IMR-90 (cell line): ENCODE measurements at regions not wholly inside any gene's neighbourhood (a gene's known extent, or its start where the extent isn't known, plus 50 kb on each side); places are given as distances from the start of the nearest gene placed in this dataset.

Source experiments
- ATAC-seq: fragments of 200-7000 bp; cut with Tn5 transposase; 2 replicates; pipeline ENCODE4 v1.9.1; 2020; ENCODE audit warnings: low read depth, mild to moderate bottlenecking, moderate library complexity
- BruUV-seq: library from RNA; stranded (reverse); fragments of 400-500 nt; replicated peaks from 2 replicates; lab custom pipeline; 2021; lab: Mats Ljungman, UMichigan
- CTCF ChIA-PET: fragments of 300-600 bp; formaldehyde crosslinking; extraction: SDS; loops from one replicate; lab custom pipeline; 2021; ENCODE audit warnings: antibody characterized with exemption; lab: Yijun Ruan, JAX
- POLR2A ChIA-PET: fragments of 300-600 bp; sonication (Branson Sonifier 250); formaldehyde crosslinking; loops from one replicate; lab custom pipeline; 2022; ENCODE audit warnings: antibody characterized with exemption; ENCODE audit not compliant: unreplicated experiment; lab: Charles Lee
- DNase-seq: peaks from one replicate; pipeline ENCODE4 v3.0.0; 2013
- H2AFZ ChIP-seq: replicated peaks from 2 replicates; pipeline ENCODE3; 2013; ENCODE audit warnings: low read length, mild to moderate bottlenecking; ENCODE audit not compliant: poor library complexity
- H2AK5ac ChIP-seq: 2 replicates; pipeline ENCODE4 v1.6.1; 2013; ENCODE audit warnings: low read depth, low read length, inconsistent platforms
- H2AK9ac ChIP-seq: replicated peaks from 2 replicates; pipeline ENCODE3; 2013; ENCODE audit warnings: mild to moderate bottlenecking, low read depth, low read length, moderate library complexity; ENCODE audit not compliant: poor library complexity
- H2BK120ac ChIP-seq: 2 replicates; pipeline ENCODE4 v1.6.1; 2013; ENCODE audit warnings: low read depth, low read length, inconsistent platforms
- H2BK15ac ChIP-seq: 3 replicates; pipeline ENCODE4 v1.6.1; 2013; ENCODE audit warnings: low read depth, low read length, inconsistent platforms
- H2BK20ac ChIP-seq: 2 replicates; pipeline ENCODE4 v1.6.1; 2013; ENCODE audit warnings: low read depth, mild to moderate bottlenecking, inconsistent platforms, low read length, moderate library complexity
- H2BK5ac ChIP-seq: 2 replicates; pipeline ENCODE4 v1.6.1; 2013; ENCODE audit warnings: mild to moderate bottlenecking, low read depth, low read length, inconsistent platforms; ENCODE audit not compliant: poor library complexity, severe bottlenecking
- H3K14ac ChIP-seq: replicated peaks from 2 replicates; pipeline ENCODE4 v1.6.1; 2013; ENCODE audit warnings: low read depth, low read length, inconsistent platforms
- H3K18ac ChIP-seq: 2 replicates; pipeline ENCODE4 v1.6.1; 2013; ENCODE audit warnings: low read depth, low read length, control low read depth
- H3K23ac ChIP-seq: 2 replicates; pipeline ENCODE4 v1.6.1; 2013; ENCODE audit warnings: low read depth, low read length, inconsistent platforms
- H3K27ac ChIP-seq: 2 replicates; pipeline ENCODE4 v1.5.1; 2013; ENCODE audit warnings: mild to moderate bottlenecking, control low read depth, low read length; ENCODE audit not compliant: insufficient read depth
- H3K27me3 ChIP-seq: 2 replicates; pipeline ENCODE4 v1.6.1; 2013; ENCODE audit warnings: low read length; ENCODE audit not compliant: control insufficient read depth, insufficient read depth
- H3K36me3 ChIP-seq: 2 replicates; pipeline ENCODE4 v1.6.1; 2013; ENCODE audit warnings: low read length, mixed read lengths; ENCODE audit not compliant: control insufficient read depth, insufficient read depth
- H3K4ac ChIP-seq: 2 replicates; pipeline ENCODE4 v1.6.1; 2013; ENCODE audit warnings: low read depth, low read length, inconsistent platforms
- H3K4me1 ChIP-seq: 2 replicates; pipeline ENCODE4 v1.6.1; 2013; ENCODE audit warnings: low read length, mixed read lengths; ENCODE audit not compliant: control insufficient read depth, insufficient read depth
- H3K4me2 ChIP-seq: 2 replicates; pipeline ENCODE4 v1.6.1; 2013; ENCODE audit warnings: low read depth, mild to moderate bottlenecking, control low read depth, low read length, moderate library complexity
- H3K4me3 ChIP-seq: 2 replicates; pipeline ENCODE4 v1.5.1; 2013; ENCODE audit warnings: low read depth, mild to moderate bottlenecking, control low read depth, low read length, moderate library complexity; ENCODE audit not compliant: insufficient read depth
- H3K56ac ChIP-seq: 2 replicates; pipeline ENCODE4 v1.6.1; 2013; ENCODE audit warnings: low read length, inconsistent platforms; ENCODE audit not compliant: insufficient read depth; ENCODE audit errors: extremely low read depth
- H3K79me1 ChIP-seq, 2 experiments: 2 replicates each; pipeline ENCODE4 v1.6.1; 2013; ENCODE audit warnings: low read length in 2 of 2, inconsistent platforms in 1 of 2, low read depth in 1 of 2
- H3K9ac ChIP-seq: 2 replicates; pipeline ENCODE4 v1.6.1; 2013; ENCODE audit warnings: low read depth, low read length, control low read depth
- H3K9me1 ChIP-seq: 2 replicates; pipeline ENCODE4 v1.6.1; 2013; ENCODE audit warnings: low read length, inconsistent platforms; ENCODE audit not compliant: insufficient read depth
- H3K9me3 ChIP-seq: 2 replicates; pipeline ENCODE4 v1.6.1; 2013; ENCODE audit warnings: low read length; ENCODE audit not compliant: control insufficient read depth, insufficient read depth
- H4K20me1 ChIP-seq: 2 replicates; pipeline ENCODE4 v1.6.1; 2013; ENCODE audit warnings: low read length, inconsistent platforms; ENCODE audit not compliant: insufficient read depth
- H4K5ac ChIP-seq: 2 replicates; pipeline ENCODE4 v1.6.1; 2013; ENCODE audit warnings: mild to moderate bottlenecking, low read depth, low read length, control low read depth
- H4K8ac ChIP-seq, 2 experiments: 2 replicates each; pipeline ENCODE4 v1.6.1; 2013; ENCODE audit warnings: low read depth in 2 of 2, low read length in 2 of 2, control low read depth in 1 of 2, inconsistent platforms in 1 of 2
- H4K91ac ChIP-seq: 2 replicates; pipeline ENCODE4 v1.6.1; 2013; ENCODE audit warnings: low read depth, low read length, inconsistent platforms; ENCODE audit not compliant: insufficient read depth
- FOS ChIP-seq: fragments of 150-350 bp; IDR thresholded peaks from 2 replicates; pipeline ENCODE4 v1.6.1; 2016; ENCODE audit warnings: low read depth, low read length
- POLR2A ChIP-seq: IDR thresholded peaks from 2 replicates; pipeline ENCODE4 v1.6.1; 2012; ENCODE audit warnings: mild to moderate bottlenecking, low read depth, low read length
- WGBS, 2 experiments: methylation state at CpG; one replicate each; pipeline versions ENCODE4 v1.1.5 to v1.1.7; 2013; ENCODE audit warnings: missing lambda C conversion rate in 2 of 2; ENCODE audit not compliant: insufficient read length in 1 of 2; ENCODE audit errors: extremely low coverage in 2 of 2; 5-methylcytosine and 5-hydroxymethylcytosine counted together
- dilution Hi-C: fragments of 300-500 bp; cut with HindIII; formaldehyde crosslinking; loops from one replicate; pipeline ENCODE4 v1.14.3; 2018; ENCODE audit warnings: low sequenced_read_pairs; ENCODE audit not compliant: unreplicated experiment
- in situ Hi-C: fragments of 300-500 bp; cut with MboI; formaldehyde crosslinking; loops from 3 replicates; pipeline ENCODE4 v1.14.3; 2019; ENCODE audit warnings: low sequenced_read_pairs, inconsistent platforms, mixed read lengths
- intact Hi-C: fragments of 100-400 bp; cut with micrococcal nuclease; formaldehyde crosslinking; loops from 2 replicates; pipeline ENCODE4 v1.10.0; 2022

GRCh38 chr14:106414464-106414863, 888.1 kb downstream of the TMEM121 start:
- WGBS, 2 experiments, result no CpG with 5 or more reads among the region's 1 CpG
- H3K18ac ChIP-seq, result no peak overlapping the region
- no peaks in the 10 kb centered on the region for H3K27me3 ChIP-seq
- no peak for DNase-seq
- H3K56ac ChIP-seq, result no peak overlapping the region
- ChIA-PET CTCF (no interaction called here), POLR2A (no interaction called here)
- H3K27ac ChIP-seq, result no peak overlapping the region
- in situ Hi-C loops, result no loop called here
- no peaks in the 10 kb centered on the region for H3K4me1 ChIP-seq
- H3K79me1 ChIP-seq, result no peaks in the 10 kb centered on the region
- no peak overlapping the region for H4K8ac ChIP-seq
- no peak for ATAC-seq
- H4K20me1 ChIP-seq, result no peaks in the 10 kb centered on the region
- intact Hi-C loops, result no loop called here
- no peak overlapping the region for H3K9ac ChIP-seq
- no peak overlapping the region for H3K4me3 ChIP-seq
- no peak overlapping the region for H3K4ac ChIP-seq
- no peak overlapping the region for H4K5ac ChIP-seq
- no peaks in the 10 kb centered on the region for H3K9me3 ChIP-seq
- dilution Hi-C loops, result no loop called here
- no peak for TF ChIP-seq FOS
- no peak for TF ChIP-seq POLR2A
- no peak overlapping the region for H2BK20ac ChIP-seq
- H2BK5ac ChIP-seq, result no peak overlapping the region
- no peak overlapping the region for H2BK15ac ChIP-seq
- no peak overlapping the region for H2AK9ac ChIP-seq
- BruUV-seq, result no TSS peak
- H4K91ac ChIP-seq, result no peak overlapping the region
- no peak overlapping the region for H3K14ac ChIP-seq
- no peak overlapping the region for H3K4me2 ChIP-seq
- no peaks in the 10 kb centered on the region for H3K36me3 ChIP-seq
- H2AK5ac ChIP-seq, result no peak overlapping the region
- H3K9me1 ChIP-seq, result no peaks in the 10 kb centered on the region
- H3K23ac ChIP-seq, result no peak overlapping the region
- no peak overlapping the region for H2BK120ac ChIP-seq
- H2AFZ ChIP-seq, result no peak overlapping the region
